ENCODE measurements at regions not wholly inside any gene's neighbourhood (a gene's known extent, or its start where the extent isn't known, plus 50 kb on each side); places are given as distances from the start of the nearest gene placed in this dataset.
"Not testable (repeated sequence)": the region's sequence is repeated elsewhere in the genome, so short reads cannot be mapped to it uniquely, and the experiment has no call there.

GRCh38 chr9:40097992-40098391, 742.5 kb downstream of the SPATA31A1 start:
- H3K27me3 Mint-ChIP-seq; DNase-seq; H3K36me3 Mint-ChIP-seq (ENCODE audit: low read depth); H3K4me3 Mint-ChIP-seq; H3K9me3 Mint-ChIP-seq; CTCF ChIA-PET; H3K4me1 Mint-ChIP-seq; H3K27ac Mint-ChIP-seq; POLR2A ChIA-PET: not testable (repeated sequence)

GRCh38 chr9:40106003-40106782, 750.7 kb downstream of the SPATA31A1 start:
- CTCF ChIA-PET; H3K27me3 Mint-ChIP-seq; H3K36me3 Mint-ChIP-seq (ENCODE audit: low read depth); H3K9me3 Mint-ChIP-seq; H3K4me1 Mint-ChIP-seq; POLR2A ChIA-PET: not testable (repeated sequence)
- peak; percentile 43 for DNase-seq
- H3K4me3 Mint-ChIP-seq, result peak overlapping the region; percentile 79
- H3K27ac Mint-ChIP-seq, result peak overlapping the region; percentile 72

- H3K27me3 Mint-ChIP-seq; POLR2A ChIA-PET; DNase-seq; H3K4me3 Mint-ChIP-seq; H3K4me1 Mint-ChIP-seq; H3K27ac Mint-ChIP-seq; CTCF ChIA-PET; H3K36me3 Mint-ChIP-seq (ENCODE audit: low read depth); H3K9me3 Mint-ChIP-seq: not testable (repeated sequence)
These were observed 751.3 kb downstream of the SPATA31A1 start for GRCh38 chr9:40106783-40107248.

GRCh38 chr9:40107251-40107650, 751.8 kb downstream of the SPATA31A1 start:
- H3K9me3 Mint-ChIP-seq; H3K36me3 Mint-ChIP-seq (ENCODE audit: low read depth); H3K27ac Mint-ChIP-seq; DNase-seq; POLR2A ChIA-PET; CTCF ChIA-PET; H3K4me1 Mint-ChIP-seq; H3K27me3 Mint-ChIP-seq: not testable (repeated sequence)
- peak overlapping the region; percentile 54 for H3K4me3 Mint-ChIP-seq

GRCh38 chr9:40108465-40108864, 753.0 kb downstream of the SPATA31A1 start:
- DNase-seq; H3K27ac Mint-ChIP-seq; H3K27me3 Mint-ChIP-seq; POLR2A ChIA-PET; H3K9me3 Mint-ChIP-seq; CTCF ChIA-PET; H3K4me3 Mint-ChIP-seq; H3K36me3 Mint-ChIP-seq (ENCODE audit: low read depth); H3K4me1 Mint-ChIP-seq: not testable (repeated sequence)

GRCh38 chr9:40110751-40111150, 755.3 kb downstream of the SPATA31A1 start:
- H3K4me1 Mint-ChIP-seq; DNase-seq; H3K27me3 Mint-ChIP-seq; H3K36me3 Mint-ChIP-seq (ENCODE audit: low read depth); H3K9me3 Mint-ChIP-seq; POLR2A ChIA-PET; CTCF ChIA-PET: not testable (repeated sequence)
- H3K4me3 Mint-ChIP-seq, result peak overlapping the region; percentile 51
- H3K27ac Mint-ChIP-seq, result peak overlapping the region; percentile 58

GRCh38 chr9:40111571-40111970, 756.1 kb downstream of the SPATA31A1 start:
- H3K36me3 Mint-ChIP-seq (ENCODE audit: low read depth); DNase-seq; CTCF ChIA-PET; H3K4me1 Mint-ChIP-seq; H3K27ac Mint-ChIP-seq; H3K27me3 Mint-ChIP-seq; H3K4me3 Mint-ChIP-seq; POLR2A ChIA-PET; H3K9me3 Mint-ChIP-seq: not testable (repeated sequence)

- CTCF ChIA-PET; H3K27me3 Mint-ChIP-seq; H3K4me3 Mint-ChIP-seq; H3K4me1 Mint-ChIP-seq; POLR2A ChIA-PET; H3K36me3 Mint-ChIP-seq (ENCODE audit: low read depth); H3K9me3 Mint-ChIP-seq; H3K27ac Mint-ChIP-seq; DNase-seq: not testable (repeated sequence)
These were observed 775.1 kb downstream of the SPATA31A1 start for GRCh38 chr9:40130598-40130997.

GRCh38 chr9:40169204-40169603, 813.7 kb downstream of the SPATA31A1 start:
- H3K4me1 Mint-ChIP-seq; POLR2A ChIA-PET; H3K27ac Mint-ChIP-seq; H3K4me3 Mint-ChIP-seq; H3K9me3 Mint-ChIP-seq; CTCF ChIA-PET; H3K27me3 Mint-ChIP-seq; DNase-seq; H3K36me3 Mint-ChIP-seq (ENCODE audit: low read depth): not testable (repeated sequence)

GRCh38 chr9:40173316-40173715, 817.8 kb downstream of the SPATA31A1 start:
- H3K36me3 Mint-ChIP-seq (ENCODE audit: low read depth); H3K27ac Mint-ChIP-seq; H3K4me1 Mint-ChIP-seq; H3K4me3 Mint-ChIP-seq; POLR2A ChIA-PET; DNase-seq; H3K27me3 Mint-ChIP-seq; H3K9me3 Mint-ChIP-seq; CTCF ChIA-PET: not testable (repeated sequence)

- DNase-seq; H3K36me3 Mint-ChIP-seq (ENCODE audit: low read depth); POLR2A ChIA-PET; H3K4me3 Mint-ChIP-seq; H3K4me1 Mint-ChIP-seq; H3K27ac Mint-ChIP-seq; H3K9me3 Mint-ChIP-seq; H3K27me3 Mint-ChIP-seq; CTCF ChIA-PET: not testable (repeated sequence)
These were observed 818.6 kb downstream of the SPATA31A1 start for GRCh38 chr9:40174035-40174434.

GRCh38 chr9:40177403-40177802, 821.9 kb downstream of the SPATA31A1 start:
- H3K9me3 Mint-ChIP-seq; H3K4me3 Mint-ChIP-seq; CTCF ChIA-PET; H3K4me1 Mint-ChIP-seq; POLR2A ChIA-PET; DNase-seq; H3K27ac Mint-ChIP-seq; H3K27me3 Mint-ChIP-seq; H3K36me3 Mint-ChIP-seq (ENCODE audit: low read depth): not testable (repeated sequence)

- H3K9me3 Mint-ChIP-seq; DNase-seq; H3K27ac Mint-ChIP-seq; H3K4me1 Mint-ChIP-seq; H3K27me3 Mint-ChIP-seq; POLR2A ChIA-PET; H3K4me3 Mint-ChIP-seq; CTCF ChIA-PET; H3K36me3 Mint-ChIP-seq (ENCODE audit: low read depth): not testable (repeated sequence)
These were observed 835.9 kb downstream of the SPATA31A1 start for GRCh38 chr9:40191403-40191802.

- H3K27me3 Mint-ChIP-seq; H3K4me3 Mint-ChIP-seq; POLR2A ChIA-PET; H3K9me3 Mint-ChIP-seq; H3K36me3 Mint-ChIP-seq (ENCODE audit: low read depth); DNase-seq; H3K27ac Mint-ChIP-seq; H3K4me1 Mint-ChIP-seq; CTCF ChIA-PET: not testable (repeated sequence)
These were observed 836.7 kb downstream of the SPATA31A1 start for GRCh38 chr9:40192162-40192561.
